Epithelial cell of proximal tubule (primary cell): ENCODE measurements at regions not wholly inside any gene's neighbourhood (a gene's known extent, or its start where the extent isn't known, plus 50 kb on each side); places are given as distances from the start of the nearest gene placed in this dataset.

Source experiments
- DNase-seq: peaks from one replicate; pipeline ENCODE4 v3.0.0-alpha.2; 2011; ENCODE audit warnings: low read depth
- H3K4me3 ChIP-seq: 2 replicates; pipeline ENCODE4 v1.5.1; 2011; ENCODE audit warnings: low read depth, mild to moderate bottlenecking, low read length
- TF ChIP-seq, protein P1 (sequence below): conservative IDR thresholded peaks from 2 replicates; pipeline ENCODE4 v1.5.1; 2012; ENCODE audit warnings: low read depth, mild to moderate bottlenecking, low read length

- TF ChIP-seq, protein P1, sequence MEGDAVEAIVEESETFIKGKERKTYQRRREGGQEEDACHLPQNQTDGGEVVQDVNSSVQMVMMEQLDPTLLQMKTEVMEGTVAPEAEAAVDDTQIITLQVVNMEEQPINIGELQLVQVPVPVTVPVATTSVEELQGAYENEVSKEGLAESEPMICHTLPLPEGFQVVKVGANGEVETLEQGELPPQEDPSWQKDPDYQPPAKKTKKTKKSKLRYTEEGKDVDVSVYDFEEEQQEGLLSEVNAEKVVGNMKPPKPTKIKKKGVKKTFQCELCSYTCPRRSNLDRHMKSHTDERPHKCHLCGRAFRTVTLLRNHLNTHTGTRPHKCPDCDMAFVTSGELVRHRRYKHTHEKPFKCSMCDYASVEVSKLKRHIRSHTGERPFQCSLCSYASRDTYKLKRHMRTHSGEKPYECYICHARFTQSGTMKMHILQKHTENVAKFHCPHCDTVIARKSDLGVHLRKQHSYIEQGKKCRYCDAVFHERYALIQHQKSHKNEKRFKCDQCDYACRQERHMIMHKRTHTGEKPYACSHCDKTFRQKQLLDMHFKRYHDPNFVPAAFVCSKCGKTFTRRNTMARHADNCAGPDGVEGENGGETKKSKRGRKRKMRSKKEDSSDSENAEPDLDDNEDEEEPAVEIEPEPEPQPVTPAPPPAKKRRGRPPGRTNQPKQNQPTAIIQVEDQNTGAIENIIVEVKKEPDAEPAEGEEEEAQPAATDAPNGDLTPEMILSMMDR, result no peak
- H3K4me3 ChIP-seq, result no peak overlapping the region
- no peak for DNase-seq
Observed at GRCh38 chr21:28818663-28819278, 173.9 kb downstream of the LTN1 start.

GRCh38 chr21:28817871-28818270, 174.8 kb downstream of the LTN1 start:
- no peak overlapping the region for H3K4me3 ChIP-seq
- DNase-seq, result no peak
- TF ChIP-seq, protein P1, result no peak

DNA sequence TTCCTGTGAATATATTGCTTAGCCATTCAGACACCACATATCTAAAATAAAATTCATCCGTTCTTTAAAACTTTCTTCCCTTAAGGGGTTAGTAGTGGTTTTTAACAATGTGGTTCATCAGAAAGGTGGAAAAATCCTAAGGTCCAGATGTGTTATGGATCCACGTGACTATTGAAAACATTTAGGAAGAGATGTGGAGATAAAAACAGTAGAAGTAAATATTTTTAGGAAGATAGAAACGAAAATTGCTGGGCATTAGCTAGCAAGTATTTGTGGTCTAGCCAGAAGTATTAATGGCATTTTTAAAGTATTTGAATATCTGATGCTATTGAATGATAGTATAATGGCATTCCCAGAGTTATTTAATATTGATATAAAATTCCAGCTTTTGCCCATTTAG, 180.8 kb downstream of the LTN1 start:
- DNase-seq, result no peak
- TF ChIP-seq, protein P1, result no peak
- H3K4me3 ChIP-seq, result no peak overlapping the region

GRCh38 chr21:28810826-28811524, 181.7 kb downstream of the LTN1 start:
- no peak overlapping the region for H3K4me3 ChIP-seq
- DNase-seq, result no peak
- TF ChIP-seq, protein P1, result no peak

DNA sequence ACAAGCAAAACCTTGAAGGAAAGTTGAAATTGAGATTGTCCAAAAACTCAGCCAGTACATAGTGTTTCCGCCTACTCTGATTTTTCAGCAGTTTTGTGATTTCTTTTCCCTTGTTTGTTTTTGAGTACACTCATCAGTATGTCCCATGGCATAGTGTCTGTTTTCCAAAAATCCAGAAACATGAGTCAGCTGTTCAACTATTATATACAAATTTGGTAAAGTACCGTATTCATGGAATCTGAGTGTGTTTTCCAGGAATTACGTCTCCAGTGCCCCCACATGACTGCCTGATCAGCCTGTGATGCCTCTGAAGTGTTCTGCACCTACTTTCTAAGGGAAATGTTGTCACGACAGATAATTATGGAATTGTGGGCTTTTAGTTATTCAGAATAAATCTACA, 186.8 kb downstream of the LTN1 start:
- TF ChIP-seq, protein P1, result no peak
- no peak for DNase-seq
- H3K4me3 ChIP-seq, result no peak overlapping the region

GRCh38 chr21:28804089-28804670, 188.5 kb downstream of the LTN1 start:
- TF ChIP-seq, protein P1, result no peak
- H3K4me3 ChIP-seq, result no peak overlapping the region
- no peak for DNase-seq

DNA sequence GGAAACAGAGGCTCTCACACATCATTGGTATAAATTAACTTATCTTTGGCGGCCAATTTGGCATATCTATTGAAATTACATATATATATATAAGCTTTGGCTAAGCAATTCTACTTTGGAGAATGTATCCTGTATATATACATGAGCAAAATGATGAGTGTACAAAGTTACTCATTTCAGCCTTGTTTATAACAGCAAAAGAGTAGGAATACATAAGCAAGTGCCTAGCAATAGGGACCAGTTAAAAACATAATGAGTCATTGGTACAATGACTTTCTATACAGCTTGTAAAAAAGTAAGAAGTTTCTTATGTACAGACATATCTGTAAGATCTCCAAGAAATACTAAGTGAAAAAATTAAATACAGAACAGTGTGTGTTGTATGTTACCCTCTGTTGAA, 190.8 kb downstream of the LTN1 start:
- DNase-seq, result no peak
- TF ChIP-seq, protein P1, result no peak
- no peak overlapping the region for H3K4me3 ChIP-seq
